ENCODE measurements at regions not wholly inside any gene's neighbourhood (a gene's known extent, or its start where the extent isn't known, plus 50 kb on each side); places are given as distances from the start of the nearest gene placed in this dataset.

- no peak for TF ChIP-seq CTCF (IDR thresholded peaks at IDR 0.05)
- no peak overlapping the region for H3K4me3 ChIP-seq
- peak overlapping the region in 1 of 2 donors; percentile 56 for H3K27ac ChIP-seq
- no peak for DNase-seq (ENCODE audit: low spot score)
Observed at GRCh38 chr21:27154451-27155129, 187.7 kb upstream of the ADAMTS5 start.

GRCh38 chr21:27152996-27153395 lies 186.1 kb upstream of the ADAMTS5 start:
- TF ChIP-seq CTCF (IDR thresholded peaks at IDR 0.05) = no peak
- H3K4me3 ChIP-seq = no peak overlapping the region
- no peak for DNase-seq (ENCODE audit: low spot score)
- H3K27ac ChIP-seq = no peak overlapping the region

GRCh38 chr21:27149034-27149433 lies 182.1 kb upstream of the ADAMTS5 start:
- H3K4me3 ChIP-seq = no peak overlapping the region
- H3K27ac ChIP-seq = peak overlapping the region; percentile 20 to 64
- DNase-seq (ENCODE audit: low spot score) = no peak
- TF ChIP-seq CTCF (IDR thresholded peaks at IDR 0.05) = no peak

- no peak for TF ChIP-seq CTCF (IDR thresholded peaks at IDR 0.05)
Observed at GRCh38 chr21:27146268-27146667, 179.4 kb upstream of the ADAMTS5 start.

GRCh38 chr21:27145134-27145798 lies 178.4 kb upstream of the ADAMTS5 start:
- DNase-seq (ENCODE audit: low spot score) = no peak
- H3K4me3 ChIP-seq = no peak overlapping the region
- TF ChIP-seq CTCF (IDR thresholded peaks at IDR 0.05) = no peak
- no peak overlapping the region for H3K27ac ChIP-seq

More at GRCh38 chr21:27146268-27146667, 179.4 kb upstream of the ADAMTS5 start:
- no peak overlapping the region for H3K4me3 ChIP-seq
- H3K27ac ChIP-seq = no peak overlapping the region
- DNase-seq (ENCODE audit: low spot score) = no peak

- no peak for TF ChIP-seq CTCF (IDR thresholded peaks at IDR 0.05)
- no peak for DNase-seq (ENCODE audit: low spot score)
- Histone ChIP-seq H3K4me3 (no peak overlapping the region), H3K27ac (no peak overlapping the region)
Observed at GRCh38 chr21:27143476-27143875, 176.6 kb upstream of the ADAMTS5 start.

- Histone ChIP-seq H3K4me3 (no peak overlapping the region), H3K27ac (no peak overlapping the region)
- no peak for DNase-seq (ENCODE audit: low spot score)
- TF ChIP-seq CTCF (IDR thresholded peaks at IDR 0.05) = no peak
Observed at GRCh38 chr21:27139526-27139925, 172.6 kb upstream of the ADAMTS5 start.

All from coronary artery (tissue), 2 donors.